ENCODE measurements at regions not wholly inside any gene's neighbourhood (a gene's known extent, or its start where the extent isn't known, plus 50 kb on each side); places are given as distances from the start of the nearest gene placed in this dataset.
"Not testable (repeated sequence)": the region's sequence is repeated elsewhere in the genome, so short reads cannot be mapped to it uniquely, and the experiment has no call there.

DNA sequence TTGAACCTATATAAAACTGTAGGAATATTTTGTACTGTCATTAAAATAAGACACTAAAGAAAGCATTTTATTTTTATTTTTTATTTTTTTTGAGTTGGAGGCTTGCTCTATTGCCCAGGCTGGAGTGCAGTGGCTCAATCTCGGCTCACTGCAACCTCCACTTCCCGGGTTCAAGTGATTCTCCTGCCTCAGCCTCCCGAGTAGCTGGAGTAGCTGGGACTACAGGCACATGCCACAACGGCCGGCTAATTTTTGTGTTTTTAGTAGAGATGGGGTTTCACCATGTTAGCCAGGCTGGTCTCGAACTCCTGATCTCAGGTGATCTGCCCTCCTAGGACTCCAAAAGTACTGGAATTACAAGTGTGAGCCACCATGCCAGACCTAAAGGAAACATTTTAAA is 102.8 kb downstream of the XRCC2 start:
- TF ChIP-seq CTCF (IDR thresholded peaks at IDR 0.05; ENCODE audit: insufficient read depth, low read length); POLR2AphosphoS5 (IDR thresholded peaks at IDR 0.05; ENCODE audit: low read depth); REST (IDR thresholded peaks at IDR 0.05; ENCODE audit: insufficient replicate concordance, low read depth); SPI1 (IDR thresholded peaks at IDR 0.05; ENCODE audit: borderline replicate concordance, low read depth); GABPA (IDR thresholded peaks at IDR 0.05; ENCODE audit: low read depth): not testable (repeated sequence)
